HFF-Myc (cell line): ENCODE measurements at regions not wholly inside any gene's neighbourhood (a gene's known extent, or its start where the extent isn't known, plus 50 kb on each side); places are given as distances from the start of the nearest gene placed in this dataset.

ENCODE experiments used
- DNase-seq: peaks from one replicate; pipeline ENCODE4 v3.0.0-alpha.2; 2011; ENCODE audit warnings: low read depth; ENCODE audit errors: extremely low read depth
- H3K4me3 ChIP-seq: replicated peaks from 2 replicates; pipeline ENCODE4 v1.5.1; 2011; ENCODE audit warnings: low read depth, mild to moderate bottlenecking, control low read depth, low read length
- CTCF ChIP-seq: IDR thresholded peaks from 2 replicates; pipeline ENCODE4 v1.5.1; 2012; ENCODE audit warnings: mild to moderate bottlenecking, low read depth, low read length, control low read depth; ENCODE audit errors: missing control alignments

- no peak for TF ChIP-seq CTCF
- H3K4me3 ChIP-seq, result no peak overlapping the region
- DNase-seq, result no peak
These were observed 650.2 kb downstream of the ZNF674 start for GRCh38 chrX:45894864-45895645.

GRCh38 chrX:45889471-45889870, 655.8 kb downstream of the ZNF674 start:
- DNase-seq, result peak; percentile 51
- no peak overlapping the region for H3K4me3 ChIP-seq
- TF ChIP-seq CTCF, result no peak

- no peak overlapping the region for H3K4me3 ChIP-seq
- no peak for DNase-seq
- no peak for TF ChIP-seq CTCF
These were observed 656.7 kb downstream of the ZNF674 start for GRCh38 chrX:45888518-45888917.

- no peak for TF ChIP-seq CTCF
- no peak for DNase-seq
These were observed 659.3 kb downstream of the ZNF674 start for GRCh38 chrX:45885931-45886330.

GRCh38 chrX:45879512-45879911, 665.7 kb downstream of the ZNF674 start:
- no peak for TF ChIP-seq CTCF
- no peak for DNase-seq
- no peak overlapping the region for H3K4me3 ChIP-seq

More at GRCh38 chrX:45885931-45886330, 659.3 kb downstream of the ZNF674 start:
- H3K4me3 ChIP-seq, result no peak overlapping the region

GRCh38 chrX:45876206-45876605, 669.0 kb downstream of the ZNF674 start:
- TF ChIP-seq CTCF, result no peak
- no peak overlapping the region for H3K4me3 ChIP-seq
- DNase-seq, result no peak

- TF ChIP-seq CTCF, result no peak
These were observed 671.4 kb downstream of the ZNF674 start for GRCh38 chrX:45873781-45874180.

More at GRCh38 chrX:45873781-45874180, 671.4 kb downstream of the ZNF674 start:
- no peak for DNase-seq
- H3K4me3 ChIP-seq, result no peak overlapping the region
